ENCODE measurements at regions not wholly inside any gene's neighbourhood (a gene's known extent, or its start where the extent isn't known, plus 50 kb on each side); places are given as distances from the start of the nearest gene placed in this dataset.

DNA sequence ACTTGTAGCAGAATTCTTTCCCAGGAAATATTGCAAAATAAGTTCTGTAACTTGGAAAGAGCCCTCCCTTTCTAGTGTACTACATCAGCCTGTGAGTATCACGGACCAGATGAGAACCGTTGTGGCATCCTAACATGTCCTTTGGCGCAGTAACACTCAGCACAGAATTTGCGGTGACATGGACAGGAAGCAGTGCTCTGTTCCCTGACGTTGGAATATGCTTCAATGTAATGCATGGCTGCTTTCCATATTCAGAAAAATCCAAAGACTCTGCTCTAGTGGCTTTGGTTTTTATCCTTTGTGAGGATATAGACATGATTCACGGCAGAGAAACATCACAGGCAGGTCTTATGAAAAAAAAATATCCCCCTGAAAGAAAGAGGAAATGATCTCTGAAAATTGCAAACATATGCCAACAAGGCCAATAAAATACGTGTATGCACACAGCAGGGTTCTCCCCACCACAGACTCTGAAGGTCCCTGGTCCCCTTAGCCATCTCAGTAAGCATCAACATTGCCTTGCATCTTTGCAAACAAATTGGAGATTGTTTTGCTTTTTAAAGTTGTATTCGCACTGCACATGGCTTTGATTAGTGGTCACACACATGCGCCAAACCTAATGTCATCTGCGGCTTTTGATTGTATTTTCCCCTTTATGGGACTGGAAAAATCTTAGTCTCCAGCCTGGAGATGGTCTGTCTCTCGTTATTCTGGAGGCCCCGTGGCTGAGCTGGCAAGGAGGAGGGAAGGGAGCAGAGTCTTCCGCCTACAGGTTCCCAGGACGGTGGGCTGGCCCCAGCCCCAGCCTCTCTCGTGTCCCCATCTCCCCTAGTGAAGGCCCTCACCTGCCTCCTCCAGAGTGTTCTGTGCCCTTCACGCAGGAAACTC, 122.9 kb downstream of the COPS8 start:
- Histone ChIP-seq H3K4me3 (no peak overlapping the region), H3K27me3 (ENCODE audit: insufficient read depth, low read depth) (no peaks in the 10 kb centered on the region), H3K36me3 (ENCODE audit: low read depth) (no peaks in the 10 kb centered on the region), H3K27ac (no peak overlapping the region), H3K79me2 (ENCODE audit: low read depth) (no peaks in the 10 kb centered on the region), H3F3A (ENCODE audit: insufficient read depth, low read depth) (peaks cover 20% of the 10 kb centered on the region; the same call in 1 of the 2 replicates), H2AFZ (no peak overlapping the region), H3K9me3 (ENCODE audit: insufficient read depth, low read depth) (no peaks in the 10 kb centered on the region), H3K9me2 (ENCODE audit: insufficient read depth) (no peaks in the 10 kb centered on the region), H4K20me1 (ENCODE audit: insufficient read depth) (no peaks in the 10 kb centered on the region), H3K4me2 (no peak overlapping the region), H3K4me1 (replicated peaks; ENCODE audit: insufficient read depth) (peaks cover 13% of the 10 kb centered on the region)
- CTCF ChIA-PET: no interaction called here
- POLR2A ChIA-PET (ENCODE audit: unreplicated experiment): interaction anchor here (0.7 kb wide), 1 partner anchor 201 kb away, joined by 7 read pairs; no protein-coding TSS in a partner anchor
- intact Hi-C loops (cut with micrococcal nuclease; ENCODE audit: unreplicated experiment): no loop called here
- DNase-seq: no peak
- TF ChIP-seq, protein P1, sequence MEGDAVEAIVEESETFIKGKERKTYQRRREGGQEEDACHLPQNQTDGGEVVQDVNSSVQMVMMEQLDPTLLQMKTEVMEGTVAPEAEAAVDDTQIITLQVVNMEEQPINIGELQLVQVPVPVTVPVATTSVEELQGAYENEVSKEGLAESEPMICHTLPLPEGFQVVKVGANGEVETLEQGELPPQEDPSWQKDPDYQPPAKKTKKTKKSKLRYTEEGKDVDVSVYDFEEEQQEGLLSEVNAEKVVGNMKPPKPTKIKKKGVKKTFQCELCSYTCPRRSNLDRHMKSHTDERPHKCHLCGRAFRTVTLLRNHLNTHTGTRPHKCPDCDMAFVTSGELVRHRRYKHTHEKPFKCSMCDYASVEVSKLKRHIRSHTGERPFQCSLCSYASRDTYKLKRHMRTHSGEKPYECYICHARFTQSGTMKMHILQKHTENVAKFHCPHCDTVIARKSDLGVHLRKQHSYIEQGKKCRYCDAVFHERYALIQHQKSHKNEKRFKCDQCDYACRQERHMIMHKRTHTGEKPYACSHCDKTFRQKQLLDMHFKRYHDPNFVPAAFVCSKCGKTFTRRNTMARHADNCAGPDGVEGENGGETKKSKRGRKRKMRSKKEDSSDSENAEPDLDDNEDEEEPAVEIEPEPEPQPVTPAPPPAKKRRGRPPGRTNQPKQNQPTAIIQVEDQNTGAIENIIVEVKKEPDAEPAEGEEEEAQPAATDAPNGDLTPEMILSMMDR (conservative IDR thresholded peaks at IDR 0.05): no peak
- TF ChIP-seq EZH2 (IDR thresholded peaks at IDR 0.05; ENCODE audit: low read depth): no peak
- BruUV-seq (replicated peaks): no TSS peak

DNA sequence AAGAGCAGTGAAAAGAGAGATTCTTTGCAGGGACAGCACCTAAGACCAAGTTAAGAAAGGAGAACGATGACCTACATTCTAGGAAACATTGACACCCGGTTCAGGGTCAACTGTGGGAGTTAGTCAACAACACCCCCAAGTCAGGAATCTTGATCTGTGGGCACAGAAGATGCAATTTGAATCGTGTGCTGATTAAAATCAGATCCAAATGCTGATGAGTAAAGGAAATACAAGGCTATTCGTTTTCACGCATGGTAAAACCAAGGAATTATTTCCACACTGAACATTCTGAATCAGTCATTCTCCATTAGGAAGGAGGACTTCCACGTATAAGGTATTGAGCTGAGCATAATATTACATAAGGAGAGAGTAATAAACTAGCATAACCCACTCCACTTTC, 124.2 kb downstream of the COPS8 start:
- no peaks in the 10 kb centered on the region for H3K9me3 ChIP-seq (ENCODE audit: insufficient read depth, low read depth)
- TF ChIP-seq EZH2 (IDR thresholded peaks at IDR 0.05; ENCODE audit: low read depth): no peak
- TF ChIP-seq, protein P1 (conservative IDR thresholded peaks at IDR 0.05): no peak
- no peak overlapping the region for H3K4me3 ChIP-seq
- no peaks in the 10 kb centered on the region for H3K27me3 ChIP-seq (ENCODE audit: insufficient read depth, low read depth)
- no peaks in the 10 kb centered on the region for H3K36me3 ChIP-seq (ENCODE audit: low read depth)
- H3K27ac ChIP-seq: no peak overlapping the region
- H3K79me2 ChIP-seq (ENCODE audit: low read depth): no peaks in the 10 kb centered on the region
- H2AFZ ChIP-seq: no peak overlapping the region
- BruUV-seq (replicated peaks): no TSS peak
- ChIA-PET POLR2A (ENCODE audit: unreplicated experiment) (no interaction called here), CTCF (interaction anchor here (0.6 kb wide), 1 partner anchor 45 kb away, joined by 3 read pairs; no protein-coding TSS in a partner anchor)
- DNase-seq: no peak
- peaks cover 18% of the 10 kb centered on the region; the same call in 1 of the 2 replicates for H3F3A ChIP-seq (ENCODE audit: insufficient read depth, low read depth)
- intact Hi-C loops (cut with micrococcal nuclease; ENCODE audit: unreplicated experiment): no loop called here
- no peaks in the 10 kb centered on the region for H3K9me2 ChIP-seq (ENCODE audit: insufficient read depth)
- H4K20me1 ChIP-seq (ENCODE audit: insufficient read depth): no peaks in the 10 kb centered on the region
- peaks cover 11% of the 10 kb centered on the region for H3K4me1 ChIP-seq (replicated peaks; ENCODE audit: insufficient read depth)
- no peak overlapping the region for H3K4me2 ChIP-seq

DNA sequence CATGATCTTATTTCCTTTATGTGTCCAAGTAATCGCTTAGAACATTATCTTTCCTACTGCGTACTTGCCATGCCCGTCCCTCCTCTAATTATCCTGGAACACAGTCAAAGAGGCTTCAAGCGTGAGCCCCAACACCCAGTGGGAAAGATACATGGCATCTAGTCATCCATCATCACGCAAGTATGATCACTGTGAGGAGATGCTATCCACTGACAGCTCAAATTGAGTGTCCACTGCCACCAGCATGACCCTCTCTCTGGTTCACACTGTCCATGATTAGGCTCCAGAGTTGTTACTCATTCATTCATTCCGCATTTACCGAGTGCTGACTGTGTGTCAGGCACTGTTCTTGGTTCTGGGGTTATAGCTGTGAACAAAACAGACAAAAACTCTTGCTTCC, 124.6 kb downstream of the COPS8 start:
- Histone ChIP-seq H3K27ac (no peak overlapping the region), H3K4me3 (no peak overlapping the region), H3F3A (ENCODE audit: insufficient read depth, low read depth) (peaks cover 18% of the 10 kb centered on the region; the same call in 1 of the 2 replicates), H3K9me3 (ENCODE audit: insufficient read depth, low read depth) (no peaks in the 10 kb centered on the region), H3K36me3 (ENCODE audit: low read depth) (no peaks in the 10 kb centered on the region), H3K27me3 (ENCODE audit: insufficient read depth, low read depth) (no peaks in the 10 kb centered on the region), H3K9me2 (ENCODE audit: insufficient read depth) (no peaks in the 10 kb centered on the region), H4K20me1 (ENCODE audit: insufficient read depth) (no peaks in the 10 kb centered on the region), H3K4me2 (no peak overlapping the region), H3K4me1 (replicated peaks; ENCODE audit: insufficient read depth) (peaks cover 11% of the 10 kb centered on the region), H3K79me2 (ENCODE audit: low read depth) (no peaks in the 10 kb centered on the region), H2AFZ (no peak overlapping the region)
- ChIA-PET CTCF (interaction anchor here (0.6 kb wide), 1 partner anchor 45 kb away, joined by 3 read pairs; no protein-coding TSS in a partner anchor), POLR2A (ENCODE audit: unreplicated experiment) (no interaction called here)
- intact Hi-C loops (cut with micrococcal nuclease; ENCODE audit: unreplicated experiment): no loop called here
- BruUV-seq (replicated peaks): no TSS peak
- DNase-seq: no peak
- TF ChIP-seq, protein P1 (conservative IDR thresholded peaks at IDR 0.05): no peak
- TF ChIP-seq EZH2 (IDR thresholded peaks at IDR 0.05; ENCODE audit: low read depth): no peak
